Frontal cortex (tissue), 3 donors: ENCODE measurements at regions not wholly inside any gene's neighbourhood (a gene's known extent, or its start where the extent isn't known, plus 50 kb on each side); places are given as distances from the start of the nearest gene placed in this dataset.

ENCODE experiments used
- DNase-seq, 2 donors: peaks; one replicate each; pipeline ENCODE4 v3.0.0; 2012; ENCODE audit warnings: low spot score in 2 of 2
- FAIRE-seq: peaks from 2 replicates; lab custom pipeline; 2012; peaks lifted over from hg19 to GRCh38; lab: Jason Lieb, UNC
- donor health status: control.
- donor health status: control.
- donor health status: control.

DNA sequence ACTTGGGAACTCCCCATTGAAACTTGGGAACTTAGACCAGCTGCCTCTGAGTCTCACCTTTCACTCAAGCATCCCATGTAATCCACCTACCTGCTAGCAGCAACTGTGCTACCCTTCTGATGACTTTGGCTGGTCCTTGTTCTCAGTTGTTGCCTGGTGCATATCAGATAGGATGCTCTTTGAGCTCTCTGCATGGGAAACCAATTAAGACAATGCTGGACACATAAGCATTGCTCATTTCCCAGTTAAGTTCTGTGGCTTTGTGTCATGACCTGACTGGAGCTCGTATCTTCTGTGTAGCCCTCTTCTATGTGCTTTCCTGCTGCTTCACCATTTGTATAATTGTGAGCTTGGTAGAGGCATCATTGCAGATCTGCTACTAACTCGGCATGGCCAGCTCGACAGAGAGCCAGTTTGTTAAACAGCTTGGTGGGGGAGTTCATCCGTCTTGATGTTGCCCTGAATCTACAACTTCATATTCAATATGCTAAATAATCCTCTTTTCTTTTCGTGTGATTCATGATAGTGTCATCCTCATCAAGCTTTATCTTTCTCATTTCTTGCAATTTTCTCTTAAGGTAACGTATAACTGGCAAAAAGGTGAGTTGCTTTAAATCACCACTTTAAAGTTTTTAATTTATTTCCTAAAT, 447.5 kb upstream of the SLC14A2 start:
- FAIRE-seq (no peak), DNase-seq (no peak)

- DNase-seq: no peak
- FAIRE-seq: no peak
These were observed 446.2 kb upstream of the SLC14A2 start for GRCh38 chr18:45168866-45169600.

- no peak for FAIRE-seq
- DNase-seq: no peak
These were observed 445.7 kb upstream of the SLC14A2 start for GRCh38 chr18:45169610-45170009.

DNA sequence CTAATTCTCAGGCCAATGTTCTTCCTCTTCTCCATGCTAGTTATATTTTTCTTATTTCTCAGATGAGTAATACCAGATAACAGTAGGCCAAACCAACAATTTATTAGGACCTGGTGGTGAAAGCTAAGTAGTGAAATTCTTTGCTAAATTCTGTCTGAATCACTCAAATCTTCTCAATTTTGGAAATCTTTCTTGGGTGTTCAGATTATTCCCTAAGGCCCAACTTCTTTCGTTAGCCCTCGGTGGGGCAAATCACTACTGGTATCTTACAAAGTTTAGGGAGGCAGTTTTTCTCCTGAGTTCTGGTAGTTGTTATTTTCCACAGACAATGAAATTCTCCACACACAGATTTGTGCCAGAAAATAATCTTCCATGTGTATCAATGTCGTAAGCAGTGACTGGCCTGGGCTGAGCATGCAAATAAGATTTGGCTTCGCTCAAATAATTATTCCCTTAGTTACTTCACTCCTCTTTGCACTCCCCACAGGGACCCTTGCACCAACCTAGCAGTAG, 443.5 kb upstream of the SLC14A2 start:
- DNase-seq (no peak), FAIRE-seq (no peak)

GRCh38 chr18:45173327-45173726, 441.9 kb upstream of the SLC14A2 start:
- FAIRE-seq: no peak
- no peak for DNase-seq

DNA sequence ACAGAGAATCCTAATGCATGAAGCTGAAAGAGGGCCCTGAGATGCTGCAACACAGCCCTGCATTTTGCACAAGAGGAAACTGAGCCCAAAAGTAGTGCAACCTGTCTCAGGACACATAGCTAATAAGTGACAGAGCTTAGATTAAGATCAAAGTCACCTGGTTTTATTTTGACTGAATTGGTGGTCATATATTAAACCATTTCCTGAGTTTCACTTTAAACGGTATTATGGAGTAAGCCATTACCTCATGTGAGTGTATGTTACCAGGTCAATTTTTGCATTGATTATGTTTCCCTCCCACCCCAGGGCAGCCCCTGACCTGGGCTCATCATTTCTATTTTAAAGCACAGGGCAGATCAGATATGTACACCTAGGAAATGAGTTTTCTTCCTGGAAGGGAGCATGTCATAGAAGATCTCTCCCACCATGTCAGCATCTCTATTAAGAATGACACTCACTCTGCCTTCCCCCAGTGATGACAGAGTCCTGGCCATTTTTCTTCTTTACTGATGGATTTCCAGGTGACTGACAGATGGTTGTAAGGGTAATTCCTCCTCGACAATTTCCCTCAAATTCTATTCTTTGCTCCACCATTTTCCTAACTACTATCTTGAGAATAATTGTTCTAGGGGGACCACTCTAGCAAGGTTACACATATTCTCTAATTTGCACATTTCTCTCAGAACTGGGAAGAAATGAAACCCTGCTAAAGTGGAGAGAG, 441.3 kb upstream of the SLC14A2 start:
- FAIRE-seq (no peak), DNase-seq (no peak)

DNA sequence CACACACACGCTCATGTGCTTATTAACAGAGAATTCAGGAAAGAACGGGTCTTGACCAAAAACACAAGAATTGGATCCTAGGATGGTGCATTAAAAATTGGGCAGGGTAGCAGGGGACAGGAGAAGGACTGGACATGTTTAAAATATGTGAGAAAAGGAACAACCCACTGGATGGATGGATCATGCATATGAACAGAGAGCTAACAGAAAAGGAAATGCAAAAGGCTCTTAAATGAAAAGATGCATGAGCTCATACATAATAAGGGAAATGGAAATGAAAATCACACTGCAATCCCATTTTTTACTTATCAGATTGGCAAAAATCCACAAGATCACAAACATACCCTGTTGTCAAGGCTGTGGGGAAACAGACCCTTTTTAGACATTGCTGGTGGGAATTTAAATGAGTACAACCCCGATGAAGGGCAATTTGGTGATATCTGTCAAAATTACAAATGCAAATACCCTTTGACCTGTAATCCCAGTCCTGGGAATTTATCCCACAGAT, 440.6 kb upstream of the SLC14A2 start:
- no peak for FAIRE-seq
- no peak for DNase-seq

DNA sequence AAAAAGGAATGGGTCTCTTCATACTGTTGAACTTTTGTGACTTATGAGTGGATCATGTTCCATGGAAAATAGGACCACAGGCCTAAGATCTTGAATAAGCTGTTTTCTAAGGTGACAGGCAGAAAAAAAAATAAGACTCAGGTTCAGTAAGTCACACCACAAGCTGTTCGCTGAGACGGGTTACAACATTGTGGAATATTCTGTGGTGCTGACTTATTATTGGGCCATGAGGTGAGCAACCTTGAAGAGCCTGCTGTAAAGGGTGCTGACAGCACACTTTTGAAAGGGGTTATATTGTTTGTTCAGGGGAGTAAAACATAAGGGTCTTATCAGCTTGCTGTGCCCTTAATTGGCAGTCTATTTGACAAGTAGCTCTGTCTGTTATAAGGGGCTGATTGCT, 439.8 kb upstream of the SLC14A2 start:
- DNase-seq: no peak
- no peak for FAIRE-seq

DNA sequence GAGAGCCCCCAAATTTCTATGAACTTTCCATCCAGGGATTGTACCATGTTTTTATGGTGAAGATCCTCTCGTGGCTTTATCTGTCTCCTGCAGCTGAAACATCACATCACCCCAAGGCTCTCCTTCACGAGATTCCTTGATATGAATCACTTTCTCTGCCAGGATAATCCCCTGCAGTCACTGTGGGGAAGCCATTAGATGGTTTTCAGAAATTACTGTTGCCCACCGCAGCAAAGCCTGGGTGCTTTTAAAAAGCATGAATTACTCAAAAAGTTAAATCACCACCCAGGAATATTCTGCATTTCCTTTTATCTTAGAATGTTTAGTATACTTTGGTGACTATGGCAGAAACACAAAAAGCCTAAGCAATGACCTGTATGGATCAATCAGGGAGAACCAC, 428.4 kb upstream of the SLC14A2 start:
- no peak for DNase-seq
- FAIRE-seq: no peak

DNA sequence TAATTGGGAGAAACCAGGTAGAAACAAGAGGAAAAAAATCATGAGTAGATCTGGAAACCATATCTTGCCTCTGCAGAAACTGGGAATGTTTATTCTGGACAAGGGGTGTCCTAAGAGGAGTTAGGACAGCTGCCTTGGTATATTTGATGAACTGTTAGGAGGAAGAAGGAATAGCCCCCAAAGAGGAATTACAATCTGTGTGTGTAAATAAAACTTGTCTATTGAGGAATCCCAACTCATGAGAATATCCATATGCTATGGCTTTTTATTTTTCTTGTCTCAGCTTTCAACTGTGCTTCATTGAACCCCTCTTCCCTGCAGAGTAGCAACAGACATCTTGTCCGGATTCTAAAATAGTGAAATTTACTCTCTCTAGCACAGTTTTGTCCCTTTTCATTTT, 423.5 kb upstream of the SLC14A2 start:
- DNase-seq: no peak
- no peak for FAIRE-seq

DNA sequence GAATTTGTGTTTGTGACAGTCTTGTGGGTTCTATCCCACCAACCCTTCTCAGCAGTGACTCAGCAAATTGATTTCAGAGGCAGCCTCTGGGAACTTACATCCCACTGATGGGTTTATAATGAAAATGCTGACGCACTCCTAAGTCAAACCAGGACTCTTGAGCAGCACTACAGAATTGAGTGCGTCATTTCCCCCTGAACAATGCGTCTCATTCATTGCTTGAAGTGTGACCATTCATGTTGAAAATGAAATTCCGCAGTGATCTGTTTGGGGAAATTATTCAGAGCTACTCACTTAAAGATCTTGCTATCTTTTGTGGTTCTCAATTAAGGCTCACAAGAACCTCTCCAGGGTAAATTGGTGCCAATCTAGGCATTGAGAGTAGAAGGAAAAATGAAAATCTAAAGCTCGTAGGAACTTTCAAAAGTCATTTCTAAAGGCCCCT, 417.7 kb upstream of the SLC14A2 start:
- DNase-seq: peak in 1 of 2 donors; percentile 7
- no peak for FAIRE-seq

- no peak for DNase-seq
- no peak for FAIRE-seq
These were observed 416.8 kb upstream of the SLC14A2 start for GRCh38 chr18:45198526-45198925.

- FAIRE-seq: no peak
These were observed 414.2 kb upstream of the SLC14A2 start for GRCh38 chr18:45201029-45201428.

DNA sequence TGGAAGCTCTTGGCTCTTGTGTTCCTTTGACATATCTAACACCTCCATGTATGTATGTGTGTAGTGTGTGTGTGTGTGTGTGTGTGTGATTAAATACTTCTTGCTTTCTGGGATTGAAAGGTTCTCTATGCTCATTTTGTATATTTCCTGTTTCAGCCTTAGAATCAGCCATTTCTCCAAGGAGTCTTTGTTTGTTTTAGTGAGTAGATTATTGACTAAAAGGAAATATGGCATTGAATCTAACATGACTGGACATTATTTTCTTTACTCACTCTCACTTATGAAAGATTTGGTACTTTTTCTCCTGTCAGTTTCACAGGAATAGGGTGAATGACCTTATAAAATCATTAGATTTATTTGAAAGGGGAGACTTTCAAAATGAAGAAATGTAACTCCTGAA, 413.8 kb upstream of the SLC14A2 start:
- no peak for FAIRE-seq
- DNase-seq: no peak

More at GRCh38 chr18:45201029-45201428, 414.2 kb upstream of the SLC14A2 start:
- no peak for DNase-seq

- FAIRE-seq: no peak
These were observed 413.2 kb upstream of the SLC14A2 start for GRCh38 chr18:45202061-45202460.

GRCh38 chr18:45203677-45204076, 411.6 kb upstream of the SLC14A2 start:
- FAIRE-seq (no peak), DNase-seq (no peak)

More at GRCh38 chr18:45202061-45202460, 413.2 kb upstream of the SLC14A2 start:
- DNase-seq: no peak

DNA sequence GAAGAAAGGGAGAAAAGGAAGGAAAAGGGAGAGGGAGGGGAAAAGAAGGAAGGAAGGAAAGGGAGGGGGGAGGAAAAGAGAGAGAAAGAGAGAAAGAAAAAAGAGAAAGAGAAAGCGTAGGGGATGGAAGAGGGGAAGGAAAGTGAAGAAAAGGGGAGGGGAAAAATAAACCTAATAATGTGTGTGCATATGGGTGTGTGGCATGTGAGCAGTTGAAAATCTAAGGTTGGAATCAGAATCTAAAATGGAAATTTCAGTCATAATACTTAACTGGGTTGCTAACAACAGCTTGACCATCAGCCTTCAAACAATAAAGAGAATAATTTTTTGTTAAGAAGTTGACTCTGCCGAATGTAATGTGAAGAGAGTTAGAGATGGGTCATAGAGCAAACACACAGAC, 407.9 kb upstream of the SLC14A2 start:
- FAIRE-seq: no peak
- no peak for DNase-seq

DNA sequence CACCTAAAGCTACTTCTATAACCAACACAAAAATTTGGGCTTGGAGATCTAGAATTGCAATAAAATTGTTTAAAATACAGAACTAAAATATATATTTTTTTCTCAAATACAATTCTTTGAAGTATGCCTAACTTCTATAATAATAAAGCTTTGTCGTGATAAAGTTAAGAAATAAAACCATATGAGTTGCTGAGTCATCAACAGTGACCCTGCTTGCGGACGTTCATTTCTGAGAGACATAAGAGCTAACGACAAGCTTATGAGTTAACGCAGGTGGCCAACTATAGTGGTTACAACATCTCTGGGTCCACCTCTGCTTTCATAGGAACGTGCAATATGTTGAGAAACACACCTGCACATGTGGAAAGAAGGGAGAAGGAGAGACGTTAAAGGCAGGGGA, 407.1 kb upstream of the SLC14A2 start:
- DNase-seq: no peak
- no peak for FAIRE-seq

DNA sequence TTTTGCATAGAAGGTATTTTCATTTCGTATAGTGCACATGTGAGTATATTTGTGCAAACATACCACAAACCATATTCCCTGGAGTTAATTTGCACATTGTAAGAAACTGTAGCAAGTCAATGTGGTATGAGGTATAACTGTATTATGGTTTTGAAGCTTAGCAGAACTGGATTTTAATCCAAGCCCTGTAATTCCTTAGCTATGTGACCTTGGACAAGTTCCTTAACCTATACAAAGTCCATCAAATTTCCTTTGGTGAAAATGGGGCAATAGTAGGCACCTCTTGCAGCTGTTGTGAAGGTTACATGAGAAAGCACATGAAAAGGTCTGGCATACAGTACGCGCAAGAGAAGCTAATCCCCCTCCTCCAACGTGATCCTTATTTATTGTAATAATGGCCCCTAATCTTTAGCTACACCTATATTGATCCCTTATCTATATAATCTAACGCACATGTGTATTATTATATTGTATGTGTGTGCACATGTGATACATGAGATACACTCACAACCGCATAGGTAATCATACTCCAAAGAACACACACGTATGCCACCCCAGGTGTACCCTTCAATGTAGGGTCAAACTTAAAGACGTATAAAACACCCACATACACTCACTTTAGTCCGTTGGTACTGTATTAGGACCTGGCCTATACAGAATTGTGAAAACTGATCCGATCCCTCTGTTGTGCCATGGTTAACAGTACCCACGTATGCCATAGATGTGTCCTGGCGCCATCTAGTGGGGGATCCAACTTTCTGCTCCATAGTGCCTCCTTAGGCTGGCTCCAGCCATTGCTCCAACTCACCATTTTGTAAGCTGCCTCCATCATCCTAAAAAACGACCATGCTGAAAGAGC, 402.9 kb upstream of the SLC14A2 start:
- peak in 1 of 2 donors; percentile 25 for DNase-seq
- FAIRE-seq: no peak

DNA sequence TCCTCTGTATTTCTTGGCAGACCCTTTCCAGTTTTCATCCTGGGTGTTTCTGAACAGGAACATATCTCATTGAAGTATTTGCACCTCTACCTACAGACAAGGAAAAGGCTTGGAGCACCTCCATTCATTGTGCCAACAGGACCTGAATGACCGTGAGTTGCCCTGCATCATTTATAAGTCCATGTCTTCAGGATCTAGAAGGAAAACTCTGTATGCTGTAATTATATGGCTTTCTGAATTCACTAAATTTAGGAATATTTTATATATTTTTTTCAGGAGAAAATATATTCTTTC, 402.3 kb upstream of the SLC14A2 start:
- FAIRE-seq (no peak), DNase-seq (no peak)
